NCI-H526 (cell line): ENCODE measurements at regions not wholly inside any gene's neighbourhood (a gene's known extent, or its start where the extent isn't known, plus 50 kb on each side); places are given as distances from the start of the nearest gene placed in this dataset.

ENCODE experiments used
- DNase-seq, 2 experiments: peaks; one replicate each; lab custom pipeline; 2025; lab: John Stamatoyannopoulos, UW

GRCh38 chrX:6694221-6694620, 159.3 kb upstream of the VCX3A start:
- no peak for DNase-seq

- no peak for DNase-seq
Measured at GRCh38 chrX:6693051-6693450, 158.1 kb upstream of the VCX3A start.

GRCh38 chrX:6685489-6685888, 150.6 kb upstream of the VCX3A start:
- DNase-seq, result no peak

- DNase-seq, result no peak
Measured at GRCh38 chrX:6683353-6683752, 148.4 kb upstream of the VCX3A start.

DNA sequence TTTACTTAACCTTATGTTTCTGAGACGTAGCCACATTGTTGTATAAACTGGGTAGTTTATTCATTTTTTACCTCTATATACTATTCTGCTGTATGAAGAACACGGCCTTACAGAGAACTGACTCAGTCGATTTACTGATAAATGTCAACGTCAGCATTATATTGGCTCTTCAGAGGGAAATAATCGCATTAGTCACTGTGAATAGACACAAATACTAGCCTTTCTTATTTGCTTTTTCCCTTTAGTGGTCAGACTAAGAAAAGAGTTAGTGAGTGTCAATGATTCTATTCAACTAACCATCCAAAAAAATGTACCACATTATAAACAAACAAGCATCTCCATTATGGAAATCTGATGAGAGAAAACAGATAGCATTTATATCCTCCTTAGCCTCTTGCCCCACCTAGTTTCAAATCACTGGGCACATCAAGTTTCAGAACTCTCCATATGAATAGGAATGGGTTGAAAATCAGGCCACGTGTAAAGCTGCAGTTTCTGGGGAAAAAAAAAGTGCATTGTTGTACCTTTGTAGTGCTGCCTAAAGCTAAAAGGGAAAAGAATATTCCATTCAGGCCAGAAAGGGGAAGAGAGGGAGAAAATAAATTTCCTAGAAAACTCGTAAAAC, 146.7 kb upstream of the VCX3A start:
- no peak for DNase-seq

DNA sequence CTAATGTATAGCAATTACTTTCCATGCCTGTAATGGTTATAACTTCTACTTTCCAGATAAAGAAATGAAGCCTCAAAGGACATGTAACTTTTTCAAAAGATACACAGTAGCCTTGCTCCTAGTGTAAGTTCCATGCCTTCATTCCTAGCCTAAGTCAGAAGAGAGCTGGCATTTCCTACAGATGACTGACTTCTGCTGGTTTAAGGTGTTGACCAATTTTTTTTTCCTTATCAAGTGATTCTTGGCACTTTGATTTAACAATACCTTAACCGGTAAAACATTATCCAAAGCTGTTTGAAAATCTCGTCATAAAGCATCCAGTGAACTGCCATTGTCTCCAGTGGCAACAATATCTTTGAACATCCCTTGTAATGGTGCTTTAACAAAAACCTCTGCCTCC, 145.1 kb upstream of the VCX3A start:
- no peak for DNase-seq

GRCh38 chrX:6679550-6679949, 144.6 kb upstream of the VCX3A start:
- DNase-seq, result no peak

GRCh38 chrX:6678313-6678712, 143.4 kb upstream of the VCX3A start:
- no peak for DNase-seq

- no peak for DNase-seq
Measured at GRCh38 chrX:6674734-6675133, 139.8 kb upstream of the VCX3A start.

DNA sequence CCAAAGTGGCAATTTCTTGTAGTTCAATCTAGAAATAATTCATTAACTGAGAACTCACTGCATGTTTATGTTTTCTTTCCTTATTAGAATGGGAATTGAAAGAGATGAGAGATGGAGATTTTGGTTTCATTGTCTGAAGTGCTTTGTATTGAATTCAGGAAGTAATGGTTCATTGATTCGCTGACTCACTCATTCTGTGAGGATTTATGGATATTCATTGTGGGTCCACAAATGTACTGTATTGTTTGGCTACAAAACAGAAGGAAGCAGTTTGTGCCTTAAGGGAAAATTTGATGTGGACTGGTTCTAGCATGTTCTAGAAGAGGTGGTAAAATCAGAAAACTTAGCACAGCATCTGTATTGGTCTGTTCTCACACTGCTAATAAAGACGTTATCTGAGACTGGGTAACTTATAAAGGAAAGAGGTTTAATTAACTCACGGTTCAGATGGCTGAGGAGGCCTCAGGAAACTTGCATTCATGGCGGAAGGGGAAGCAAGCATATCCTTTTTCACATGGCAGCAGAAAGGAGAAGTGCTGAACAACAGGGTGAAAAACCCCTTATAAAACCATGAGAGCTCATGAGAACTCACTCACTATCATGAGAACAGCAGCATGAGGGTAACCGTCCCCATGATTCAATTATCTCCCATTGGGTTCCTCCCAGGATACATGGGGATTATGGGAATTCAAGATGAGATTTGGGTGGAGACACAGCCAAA, 132.3 kb upstream of the VCX3A start:
- DNase-seq, result no peak

- no peak for DNase-seq
Measured at GRCh38 chrX:6666624-6667023, 131.7 kb upstream of the VCX3A start.

DNA sequence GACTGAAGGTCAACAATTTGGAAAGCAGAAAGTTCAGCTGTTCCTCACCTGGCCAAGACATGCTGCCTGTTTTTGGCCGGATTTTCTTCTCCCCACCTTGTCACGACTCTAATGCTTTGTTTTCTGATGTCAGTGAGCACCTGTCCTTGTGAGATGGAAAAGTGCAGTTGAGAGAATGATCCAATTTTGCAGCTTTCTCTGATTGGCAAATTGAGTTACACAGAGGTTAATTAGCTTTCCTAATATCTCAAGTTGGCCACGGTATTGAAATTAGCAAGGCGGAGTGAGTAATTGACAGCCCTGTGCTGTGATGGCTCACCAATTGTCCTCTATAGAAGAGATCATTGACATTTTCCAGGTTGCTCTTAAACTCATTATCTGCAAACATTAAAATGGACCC, 126.8 kb upstream of the VCX3A start:
- no peak for DNase-seq

GRCh38 chrX:6660567-6661264, 125.8 kb upstream of the VCX3A start:
- DNase-seq, result no peak

DNA sequence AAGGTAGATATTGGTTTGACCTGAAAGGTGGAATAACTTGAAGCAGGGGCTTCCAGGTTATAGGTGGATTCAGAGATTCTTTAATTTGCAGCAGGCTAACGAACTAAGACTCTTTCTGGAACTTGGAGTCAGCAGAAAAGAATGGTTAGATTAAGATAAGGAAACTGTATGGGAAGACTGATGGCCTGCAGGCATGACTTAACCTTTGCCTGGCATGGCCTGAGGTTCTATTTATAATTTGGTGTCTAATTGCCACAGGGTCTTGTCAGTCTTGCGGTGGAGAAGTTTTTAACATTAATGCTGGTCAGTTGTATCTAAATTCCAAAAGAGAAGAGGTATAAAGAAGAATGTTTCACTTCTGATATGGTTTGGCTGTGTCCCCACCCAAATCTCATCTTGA, 110.3 kb upstream of the VCX3A start:
- no peak for DNase-seq

DNA sequence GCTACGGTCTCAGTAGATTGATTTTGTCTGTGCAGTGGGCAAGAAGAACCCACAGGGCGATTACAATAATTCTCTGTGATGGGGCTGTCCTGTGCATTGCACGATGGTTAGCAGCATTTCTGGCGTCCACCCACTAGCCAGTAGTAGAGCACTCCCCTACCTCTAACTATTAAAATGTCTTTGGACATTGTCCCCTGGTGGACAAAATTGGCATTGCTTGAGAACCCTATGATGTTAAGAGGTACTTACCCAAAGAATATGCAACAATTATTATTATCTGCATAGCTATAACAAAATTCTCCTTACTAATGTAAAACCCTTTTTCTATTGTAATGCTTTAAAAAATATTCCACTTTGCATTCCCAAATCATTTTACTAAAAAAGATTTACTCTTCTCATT, 109.5 kb upstream of the VCX3A start:
- peak in 1 of 2 experiments; percentile 6 for DNase-seq

DNA sequence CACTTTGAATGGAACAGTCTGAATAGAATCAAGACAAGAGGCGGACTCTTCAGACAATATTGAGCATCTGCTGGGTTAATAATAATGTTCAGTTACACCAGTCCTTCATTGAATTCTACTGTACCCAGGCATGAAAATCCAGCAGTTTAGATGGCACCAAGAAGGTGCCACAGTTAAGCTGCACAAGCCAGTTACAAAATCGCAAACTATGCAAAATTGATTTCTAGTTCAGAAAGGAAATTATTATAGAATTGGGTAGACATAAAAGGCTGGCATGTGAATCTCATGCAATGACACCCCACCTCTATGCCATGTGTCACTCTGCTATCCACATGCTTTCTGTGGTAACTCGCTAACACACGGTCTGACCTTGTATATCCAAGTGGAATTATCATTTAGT, 105.8 kb upstream of the VCX3A start:
- no peak for DNase-seq

DNA sequence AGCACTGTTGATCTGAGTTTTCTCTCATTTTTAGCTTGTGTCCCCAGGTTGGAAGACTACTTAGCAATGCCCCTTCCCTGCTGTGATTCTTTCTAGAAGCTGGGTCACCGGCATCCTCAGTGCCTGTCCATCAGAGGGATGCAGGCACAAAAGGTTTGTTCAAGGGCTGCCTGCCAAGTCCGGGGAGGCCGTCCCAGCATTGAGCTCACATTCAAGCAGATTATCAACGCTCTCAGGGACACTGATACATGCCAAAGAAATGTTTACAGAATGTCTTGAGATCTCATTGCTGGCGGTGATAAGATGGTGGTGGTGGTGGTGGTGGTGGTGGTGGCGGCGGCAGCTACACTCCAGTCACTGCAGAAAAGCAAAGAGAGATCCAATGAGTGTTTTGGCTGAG, 79.6 kb upstream of the VCX3A start:
- DNase-seq, result no peak

DNA sequence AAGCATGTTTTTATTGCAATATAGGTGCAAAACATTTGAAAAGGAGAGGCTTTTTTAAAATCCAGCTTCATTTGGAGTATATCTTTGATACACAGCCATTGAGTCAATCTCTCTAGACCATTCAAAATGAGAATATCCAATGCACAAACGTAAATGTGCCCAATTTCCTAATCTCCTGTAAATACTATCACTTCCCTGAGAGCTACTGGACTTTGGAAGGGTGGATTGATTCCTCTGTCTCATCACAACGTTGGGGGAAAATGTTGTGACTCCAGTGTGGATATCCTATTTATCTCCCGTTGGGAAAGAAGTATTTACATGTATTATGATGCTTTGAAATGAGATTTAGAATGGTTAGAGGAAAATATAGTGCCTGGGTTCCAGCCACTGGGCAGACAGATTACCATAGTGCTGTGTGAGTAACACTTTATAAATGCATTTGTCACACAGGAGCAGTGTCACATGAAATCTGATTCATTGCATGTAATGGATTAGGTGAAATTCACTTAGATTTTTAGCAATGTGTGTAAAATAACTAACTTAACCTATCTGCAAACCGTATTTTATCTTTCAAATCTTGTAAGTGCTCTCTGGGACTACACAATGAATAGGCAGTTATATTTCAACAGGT, 64.4 kb upstream of the VCX3A start:
- no peak for DNase-seq
